ENCODE measurements at regions not wholly inside any gene's neighbourhood (a gene's known extent, or its start where the extent isn't known, plus 50 kb on each side); places are given as distances from the start of the nearest gene placed in this dataset.

DNA sequence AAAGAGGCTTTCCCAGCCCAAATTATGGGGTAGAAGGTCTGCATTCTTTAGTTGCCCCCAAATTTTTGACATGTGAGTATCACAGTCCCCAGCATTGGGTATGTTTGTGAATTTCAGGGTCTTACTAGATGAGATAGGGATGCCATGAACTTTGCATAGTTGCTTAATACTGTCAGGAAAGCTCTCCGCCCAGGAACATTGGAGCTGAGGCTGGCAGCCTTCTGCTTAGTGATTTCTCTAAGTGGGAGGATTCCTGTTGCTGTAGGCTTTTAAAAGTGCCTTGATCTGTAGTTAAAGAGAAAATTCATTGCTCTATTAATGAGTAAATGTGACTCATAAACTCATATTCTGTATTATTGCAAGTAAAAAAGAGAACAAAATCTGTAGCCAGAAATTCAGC, 206.9 kb downstream of the CAVIN4 start:
- Histone ChIP-seq H3K9me3 (ENCODE audit: control extremely low read depth in 1 of 5, control insufficient read depth in 4 of 5, insufficient read depth in 2 of 5, low read depth in 1 of 5, low read length in 4 of 5) (peaks cover 0 to 3% (median 0%) of the 10 kb centered on the region in 5 experiments), H3K27ac (ENCODE audit: insufficient read depth in 1 of 2, low read depth in 1 of 2, low read length in 2 of 2, poor library complexity in 1 of 2, severe bottlenecking in 2 of 2) (no peak overlapping the region), H3K27me3 (replicated peaks in 2 of 5; ENCODE audit: control insufficient read depth in 4 of 5, insufficient read depth in 5 of 5, low read length in 4 of 5) (no peaks in the 10 kb centered on the region), H3K36me3 (ENCODE audit: control insufficient read depth in 4 of 4, insufficient read depth in 4 of 4, low read length in 3 of 4) (no peaks in the 10 kb centered on the region), H3K4me3 (ENCODE audit: control insufficient read depth in 1 of 7, extremely low read depth in 1 of 7, insufficient read depth in 4 of 7, low read depth in 2 of 7, low read length in 6 of 7) (no peak overlapping the region), H3K4me1 (ENCODE audit: control extremely low read depth in 1 of 4, control insufficient read depth in 4 of 4, insufficient read depth in 4 of 4, low read length in 3 of 4) (no peaks in the 10 kb centered on the region)
- ChIA-PET POLR2A (no interaction called here), CTCF (no interaction called here)
- no peak for DNase-seq
- WGBS (ENCODE audit: insufficient coverage): 100% methylated on average over 1 of the region's 1 CpG

DNA sequence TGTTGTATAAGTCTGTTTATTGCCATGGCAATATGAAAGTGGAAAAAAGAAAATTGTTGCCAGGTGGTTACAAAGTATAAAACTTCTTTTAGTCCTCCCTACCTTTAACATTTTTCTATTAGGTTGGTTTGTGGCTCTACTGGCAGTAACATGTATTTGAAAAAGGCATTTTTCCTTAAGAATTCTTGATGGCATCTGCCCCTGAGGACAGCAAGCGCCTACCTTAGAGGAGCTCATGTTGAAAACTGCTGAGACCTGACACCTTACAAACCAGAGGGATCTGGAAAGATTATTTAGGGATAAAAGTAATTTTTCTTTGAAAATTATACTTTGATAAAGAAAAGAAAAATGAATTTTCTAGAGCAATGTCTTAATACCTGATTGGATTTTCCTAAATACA, 208.1 kb downstream of the CAVIN4 start:
- CTCF ChIA-PET: no interaction called here
- no peaks in the 10 kb centered on the region for H3K27me3 ChIP-seq (replicated peaks in 2 of 5; ENCODE audit: control insufficient read depth in 4 of 5, insufficient read depth in 5 of 5, low read length in 4 of 5)
- no peaks in the 10 kb centered on the region for H3K4me1 ChIP-seq (ENCODE audit: control extremely low read depth in 1 of 4, control insufficient read depth in 4 of 4, insufficient read depth in 4 of 4, low read length in 3 of 4)
- no peak for DNase-seq
- no peak overlapping the region for H3K4me3 ChIP-seq (ENCODE audit: control insufficient read depth in 1 of 7, extremely low read depth in 1 of 7, insufficient read depth in 4 of 7, low read depth in 2 of 7, low read length in 6 of 7)
- WGBS (ENCODE audit: insufficient coverage): no CpG with 5 or more reads among the region's 1 CpG
- no peaks in the 10 kb centered on the region for H3K36me3 ChIP-seq (ENCODE audit: control insufficient read depth in 4 of 4, insufficient read depth in 4 of 4, low read length in 3 of 4)
- POLR2A ChIA-PET: interaction anchor here (0.7 kb wide), 1 partner anchor 10 kb away, joined by 3 read pairs; no protein-coding TSS in a partner anchor
- H3K9me3 ChIP-seq (ENCODE audit: control extremely low read depth in 1 of 5, control insufficient read depth in 4 of 5, insufficient read depth in 2 of 5, low read depth in 1 of 5, low read length in 4 of 5): peaks cover 0 to 3% (median 0%) of the 10 kb centered on the region in 5 experiments
- H3K27ac ChIP-seq (ENCODE audit: insufficient read depth in 1 of 2, low read depth in 1 of 2, low read length in 2 of 2, poor library complexity in 1 of 2, severe bottlenecking in 2 of 2): no peak overlapping the region

DNA sequence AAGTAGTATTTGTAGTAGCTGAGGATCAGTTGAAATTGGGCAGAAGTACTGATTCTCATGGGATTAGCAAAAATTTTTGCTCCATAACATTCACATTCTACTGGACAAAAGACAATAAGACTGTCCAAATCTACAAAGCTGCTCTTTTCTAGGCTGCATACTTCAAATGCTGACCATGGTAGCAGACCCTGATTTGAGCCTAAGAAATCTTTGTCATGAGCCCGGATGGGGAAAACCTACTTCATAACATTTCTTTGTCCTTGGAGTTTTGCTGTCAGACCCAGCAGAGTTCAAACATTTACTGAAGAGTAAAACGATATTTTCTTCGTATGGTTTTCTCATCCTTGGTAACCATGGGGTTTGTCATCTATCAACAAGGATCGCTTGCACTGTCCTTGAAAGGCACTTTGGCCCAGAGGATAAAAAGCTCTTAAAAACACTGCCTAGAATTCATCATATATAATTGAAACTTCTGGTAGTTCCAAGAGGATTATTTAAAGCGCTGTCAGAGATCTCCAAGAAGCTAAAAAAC, 216.9 kb downstream of the CAVIN4 start:
- Histone ChIP-seq H3K4me1 (ENCODE audit: control extremely low read depth in 1 of 4, control insufficient read depth in 4 of 4, insufficient read depth in 4 of 4, low read length in 3 of 4) (no peaks in the 10 kb centered on the region), H3K36me3 (ENCODE audit: control insufficient read depth in 4 of 4, insufficient read depth in 4 of 4, low read length in 3 of 4) (no peaks in the 10 kb centered on the region), H3K27me3 (replicated peaks in 2 of 5; ENCODE audit: control insufficient read depth in 4 of 5, insufficient read depth in 5 of 5, low read length in 4 of 5) (no peaks in the 10 kb centered on the region), H3K9me3 (ENCODE audit: control extremely low read depth in 1 of 5, control insufficient read depth in 4 of 5, insufficient read depth in 2 of 5, low read depth in 1 of 5, low read length in 4 of 5) (no peaks in the 10 kb centered on the region), H3K27ac (ENCODE audit: insufficient read depth in 1 of 2, low read depth in 1 of 2, low read length in 2 of 2, poor library complexity in 1 of 2, severe bottlenecking in 2 of 2) (no peak overlapping the region), H3K4me3 (ENCODE audit: control insufficient read depth in 1 of 7, extremely low read depth in 1 of 7, insufficient read depth in 4 of 7, low read depth in 2 of 7, low read length in 6 of 7) (no peak overlapping the region)
- ChIA-PET POLR2A (no interaction called here), CTCF (interaction anchor here (1.1 kb wide), 1 partner anchor 37 kb away, joined by 3 read pairs; no protein-coding TSS in a partner anchor)
- whole genome bisulfite sequencing (ENCODE audit: insufficient coverage): 92% methylated on average over 4 of the region's 5 CpGs
- no peak for DNase-seq

DNA sequence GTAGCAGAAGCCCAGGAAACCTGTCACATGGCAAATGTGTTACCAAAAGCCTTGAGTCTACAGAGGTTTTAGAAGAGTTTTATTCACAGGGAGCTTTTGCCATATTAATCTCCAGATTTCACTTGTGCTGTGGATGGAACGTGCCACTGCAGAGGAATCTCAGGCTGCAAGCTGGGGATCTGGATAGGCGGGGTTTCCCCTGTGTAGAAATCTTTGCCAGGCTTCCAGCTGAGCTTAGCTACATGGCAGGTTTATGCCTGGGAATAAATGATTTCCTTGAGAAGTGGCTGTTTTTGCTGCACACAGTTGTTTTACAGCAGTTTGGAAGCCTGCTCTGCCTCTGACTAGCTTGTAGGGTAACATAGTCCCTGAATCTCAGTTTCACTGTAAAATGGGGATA, 224.6 kb upstream of the PLPPR1 start:
- H3K9me3 ChIP-seq (ENCODE audit: control extremely low read depth in 1 of 5, control insufficient read depth in 4 of 5, insufficient read depth in 2 of 5, low read depth in 1 of 5, low read length in 4 of 5): no peaks in the 10 kb centered on the region
- ChIA-PET CTCF (no interaction called here), POLR2A (no interaction called here)
- H3K36me3 ChIP-seq (ENCODE audit: control insufficient read depth in 4 of 4, insufficient read depth in 4 of 4, low read length in 3 of 4): no peaks in the 10 kb centered on the region
- no peaks in the 10 kb centered on the region for H3K27me3 ChIP-seq (replicated peaks in 2 of 5; ENCODE audit: control insufficient read depth in 4 of 5, insufficient read depth in 5 of 5, low read length in 4 of 5)
- H3K4me1 ChIP-seq (ENCODE audit: control extremely low read depth in 1 of 4, control insufficient read depth in 4 of 4, insufficient read depth in 4 of 4, low read length in 3 of 4): no peaks in the 10 kb centered on the region
- H3K4me3 ChIP-seq (ENCODE audit: control insufficient read depth in 1 of 7, extremely low read depth in 1 of 7, insufficient read depth in 4 of 7, low read depth in 2 of 7, low read length in 6 of 7): no peak overlapping the region
- DNase-seq: no peak
- no peak overlapping the region for H3K27ac ChIP-seq (ENCODE audit: insufficient read depth in 1 of 2, low read depth in 1 of 2, low read length in 2 of 2, poor library complexity in 1 of 2, severe bottlenecking in 2 of 2)
- WGBS (ENCODE audit: insufficient coverage): 86% methylated on average over 2 of the region's 2 CpGs

DNA sequence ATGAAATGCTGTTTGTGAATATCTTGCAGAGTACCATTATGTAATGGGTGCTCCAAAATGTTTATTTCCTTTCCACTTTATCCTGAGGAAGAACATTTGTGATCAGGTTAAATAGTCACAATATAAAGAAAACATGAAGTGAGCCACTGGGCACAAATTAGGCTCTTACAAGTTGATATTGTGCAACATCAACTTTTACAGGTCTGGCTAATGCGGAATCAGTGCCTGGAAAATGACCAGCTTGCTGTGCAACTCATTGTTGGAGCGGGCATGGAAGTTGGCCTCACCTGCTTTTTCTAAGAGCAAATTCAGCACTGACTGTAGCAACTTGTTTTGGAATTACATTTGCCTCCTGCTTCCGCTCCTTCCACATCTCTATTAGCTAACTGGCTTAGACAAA, 216.9 kb upstream of the PLPPR1 start:
- peaks cover 0 to 6% (median 0%) of the 10 kb centered on the region in 5 experiments for H3K9me3 ChIP-seq (ENCODE audit: control extremely low read depth in 1 of 5, control insufficient read depth in 4 of 5, insufficient read depth in 2 of 5, low read depth in 1 of 5, low read length in 4 of 5)
- no peak overlapping the region for H3K27ac ChIP-seq (ENCODE audit: insufficient read depth in 1 of 2, low read depth in 1 of 2, low read length in 2 of 2, poor library complexity in 1 of 2, severe bottlenecking in 2 of 2)
- H3K27me3 ChIP-seq (replicated peaks in 2 of 5; ENCODE audit: control insufficient read depth in 4 of 5, insufficient read depth in 5 of 5, low read length in 4 of 5): no peaks in the 10 kb centered on the region
- CTCF ChIA-PET: no interaction called here
- POLR2A ChIA-PET: no interaction called here
- H3K4me3 ChIP-seq (ENCODE audit: control insufficient read depth in 1 of 7, extremely low read depth in 1 of 7, insufficient read depth in 4 of 7, low read depth in 2 of 7, low read length in 6 of 7): no peak overlapping the region
- DNase-seq: no peak
- WGBS (ENCODE audit: insufficient coverage): 100% methylated on average over 2 of the region's 3 CpGs
- H3K4me1 ChIP-seq (ENCODE audit: control extremely low read depth in 1 of 4, control insufficient read depth in 4 of 4, insufficient read depth in 4 of 4, low read length in 3 of 4): no peaks in the 10 kb centered on the region
- no peaks in the 10 kb centered on the region for H3K36me3 ChIP-seq (ENCODE audit: control insufficient read depth in 4 of 4, insufficient read depth in 4 of 4, low read length in 3 of 4)

DNA sequence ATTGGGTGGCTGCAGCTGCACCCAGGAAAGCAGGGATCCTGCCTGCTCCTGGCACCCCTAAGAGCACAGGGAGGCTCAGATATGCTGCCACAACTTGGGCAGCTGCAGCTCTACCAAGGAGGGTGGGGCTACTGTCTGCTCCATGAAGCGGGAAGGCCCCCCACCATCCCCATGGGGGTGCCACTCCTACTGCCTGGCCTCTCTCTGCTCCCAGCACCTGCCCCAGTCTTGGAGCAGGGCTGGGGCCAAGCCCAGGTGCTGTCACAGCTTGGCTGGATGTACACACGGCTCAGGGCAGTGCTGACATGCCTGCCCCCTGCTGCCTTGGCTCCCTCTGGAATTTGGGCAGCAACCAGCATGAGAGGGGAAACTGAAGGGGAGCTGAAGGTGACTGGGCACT, 214.7 kb upstream of the PLPPR1 start:
- Histone ChIP-seq H3K27ac (ENCODE audit: insufficient read depth in 1 of 2, low read depth in 1 of 2, low read length in 2 of 2, poor library complexity in 1 of 2, severe bottlenecking in 2 of 2) (no peak overlapping the region), H3K4me1 (ENCODE audit: control extremely low read depth in 1 of 4, control insufficient read depth in 4 of 4, insufficient read depth in 4 of 4, low read length in 3 of 4) (no peaks in the 10 kb centered on the region), H3K9me3 (ENCODE audit: control extremely low read depth in 1 of 5, control insufficient read depth in 4 of 5, insufficient read depth in 2 of 5, low read depth in 1 of 5, low read length in 4 of 5) (peaks cover 0 to 6% (median 0%) of the 10 kb centered on the region in 5 experiments), H3K27me3 (replicated peaks in 2 of 5; ENCODE audit: control insufficient read depth in 4 of 5, insufficient read depth in 5 of 5, low read length in 4 of 5) (no peaks in the 10 kb centered on the region), H3K4me3 (ENCODE audit: control insufficient read depth in 1 of 7, extremely low read depth in 1 of 7, insufficient read depth in 4 of 7, low read depth in 2 of 7, low read length in 6 of 7) (no peak overlapping the region), H3K36me3 (ENCODE audit: control insufficient read depth in 4 of 4, insufficient read depth in 4 of 4, low read length in 3 of 4) (no peaks in the 10 kb centered on the region)
- ChIA-PET POLR2A (no interaction called here), CTCF (no interaction called here)
- DNase-seq: no peak
- WGBS (ENCODE audit: insufficient coverage): 100% methylated on average over 2 of the region's 2 CpGs

DNA sequence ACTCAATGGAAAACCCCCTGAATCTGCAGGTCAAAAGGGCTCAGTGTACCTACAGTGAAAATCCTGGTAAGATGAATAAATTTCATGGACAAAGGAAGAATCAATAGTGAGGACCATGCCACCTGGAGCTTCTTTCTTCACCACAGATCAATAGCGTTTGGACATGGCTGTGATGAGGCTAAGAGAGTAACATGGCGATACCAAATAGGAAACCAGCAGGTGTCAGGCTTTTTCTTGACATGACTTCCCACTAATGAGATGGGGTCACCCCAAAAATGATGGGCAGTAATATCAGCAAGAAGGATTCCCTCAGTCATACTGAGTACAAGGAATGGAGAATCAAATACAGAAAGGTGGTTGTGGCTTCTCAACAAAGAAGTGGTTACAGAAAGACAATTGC, 208.5 kb upstream of the PLPPR1 start:
- 87% methylated on average over 2 of the region's 2 CpGs for WGBS (ENCODE audit: insufficient coverage)
- Histone ChIP-seq H3K27me3 (replicated peaks in 2 of 5; ENCODE audit: control insufficient read depth in 4 of 5, insufficient read depth in 5 of 5, low read length in 4 of 5) (no peaks in the 10 kb centered on the region), H3K4me1 (ENCODE audit: control extremely low read depth in 1 of 4, control insufficient read depth in 4 of 4, insufficient read depth in 4 of 4, low read length in 3 of 4) (no peaks in the 10 kb centered on the region), H3K9me3 (ENCODE audit: control extremely low read depth in 1 of 5, control insufficient read depth in 4 of 5, insufficient read depth in 2 of 5, low read depth in 1 of 5, low read length in 4 of 5) (peaks cover 0 to under 1% (median 0%) of the 10 kb centered on the region in 5 experiments), H3K27ac (ENCODE audit: insufficient read depth in 1 of 2, low read depth in 1 of 2, low read length in 2 of 2, poor library complexity in 1 of 2, severe bottlenecking in 2 of 2) (no peak overlapping the region), H3K4me3 (ENCODE audit: control insufficient read depth in 1 of 7, extremely low read depth in 1 of 7, insufficient read depth in 4 of 7, low read depth in 2 of 7, low read length in 6 of 7) (no peak overlapping the region), H3K36me3 (ENCODE audit: control insufficient read depth in 4 of 4, insufficient read depth in 4 of 4, low read length in 3 of 4) (no peaks in the 10 kb centered on the region)
- POLR2A ChIA-PET: no interaction called here
- CTCF ChIA-PET: no interaction called here
- no peak for DNase-seq

All from common myeloid progenitor, CD34-positive (primary cell).